T-helper 1 cell treated with Interleukin-12 subunit alpha and Interleukin-12 subunit beta and Interleukin-4 antibody, amounts not matched to agents 30 μg/mL and 1 μg/mL, for 36 hours (primary cell): ENCODE measurements at regions not wholly inside any gene's neighbourhood (a gene's known extent, or its start where the extent isn't known, plus 50 kb on each side); places are given as distances from the start of the nearest gene placed in this dataset.

ENCODE experiments used
- H3K27ac Mint-ChIP-seq: one replicate; pipeline ENCODE4 v1.8.0; 2021; ENCODE audit warnings: mild to moderate bottlenecking, mixed read lengths
- H3K27me3 Mint-ChIP-seq: one replicate; pipeline ENCODE4 v1.8.0; 2021; ENCODE audit warnings: low read depth, mixed read lengths
- H3K36me3 Mint-ChIP-seq: one replicate; pipeline ENCODE4 v1.8.0; 2021; ENCODE audit warnings: low read depth, mixed read lengths
- H3K4me1 Mint-ChIP-seq: one replicate; pipeline ENCODE4 v1.8.0; 2021; ENCODE audit warnings: low read depth, mixed read lengths
- H3K4me3 Mint-ChIP-seq: one replicate; pipeline ENCODE4 v1.8.0; 2021; ENCODE audit warnings: mild to moderate bottlenecking, moderate library complexity, mixed read lengths
- H3K9me3 Mint-ChIP-seq: one replicate; pipeline ENCODE4 v1.8.0; 2021; ENCODE audit warnings: mixed read lengths

DNA sequence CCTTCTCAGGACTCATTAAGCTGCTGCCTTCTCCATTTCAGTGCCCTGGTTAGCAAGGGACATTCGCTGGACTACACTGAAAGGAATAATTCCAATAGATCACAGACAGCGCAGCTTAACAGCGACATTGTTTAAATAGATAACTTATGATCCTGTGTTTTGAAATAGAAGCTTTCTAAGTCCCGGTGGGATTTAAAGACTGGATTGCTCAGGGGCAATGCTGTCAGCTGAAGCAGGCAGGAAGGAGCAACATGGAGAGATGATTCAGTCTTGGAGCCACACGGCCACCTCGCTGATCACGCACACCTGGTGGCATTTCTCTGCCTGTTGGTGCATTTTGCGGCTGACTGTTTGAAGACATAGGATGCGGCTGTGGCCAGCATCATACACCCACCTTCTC is 292.0 kb downstream of the FOXL1 start:
- no peaks in the 10 kb centered on the region for H3K27me3 Mint-ChIP-seq
- no peaks in the 10 kb centered on the region for H3K4me1 Mint-ChIP-seq
- H3K9me3 Mint-ChIP-seq: no peaks in the 10 kb centered on the region
- H3K27ac Mint-ChIP-seq: no peak overlapping the region
- H3K4me3 Mint-ChIP-seq: no peak overlapping the region
- H3K36me3 Mint-ChIP-seq: no peaks in the 10 kb centered on the region

- no peaks in the 10 kb centered on the region for H3K36me3 Mint-ChIP-seq
- no peaks in the 10 kb centered on the region for H3K9me3 Mint-ChIP-seq
- H3K27me3 Mint-ChIP-seq: peaks cover 10% of the 10 kb centered on the region
- H3K4me3 Mint-ChIP-seq: no peak overlapping the region
- no peak overlapping the region for H3K27ac Mint-ChIP-seq
- no peaks in the 10 kb centered on the region for H3K4me1 Mint-ChIP-seq
These were observed 293.8 kb downstream of the FOXL1 start for GRCh38 chr16:86872131-86872530.

GRCh38 chr16:86872833-86873232 is 294.5 kb downstream of the FOXL1 start:
- no peak overlapping the region for H3K4me3 Mint-ChIP-seq
- H3K4me1 Mint-ChIP-seq: no peaks in the 10 kb centered on the region
- H3K27ac Mint-ChIP-seq: no peak overlapping the region
- H3K9me3 Mint-ChIP-seq: no peaks in the 10 kb centered on the region
- peaks cover 17% of the 10 kb centered on the region for H3K27me3 Mint-ChIP-seq
- no peaks in the 10 kb centered on the region for H3K36me3 Mint-ChIP-seq

- Mint-ChIP-seq H3K36me3 (no peaks in the 10 kb centered on the region), H3K9me3 (no peaks in the 10 kb centered on the region), H3K27ac (no peak overlapping the region), H3K27me3 (peaks cover 30% of the 10 kb centered on the region), H3K4me1 (no peaks in the 10 kb centered on the region), H3K4me3 (no peak overlapping the region)
These were observed 295.8 kb downstream of the FOXL1 start for GRCh38 chr16:86874141-86874540.

DNA sequence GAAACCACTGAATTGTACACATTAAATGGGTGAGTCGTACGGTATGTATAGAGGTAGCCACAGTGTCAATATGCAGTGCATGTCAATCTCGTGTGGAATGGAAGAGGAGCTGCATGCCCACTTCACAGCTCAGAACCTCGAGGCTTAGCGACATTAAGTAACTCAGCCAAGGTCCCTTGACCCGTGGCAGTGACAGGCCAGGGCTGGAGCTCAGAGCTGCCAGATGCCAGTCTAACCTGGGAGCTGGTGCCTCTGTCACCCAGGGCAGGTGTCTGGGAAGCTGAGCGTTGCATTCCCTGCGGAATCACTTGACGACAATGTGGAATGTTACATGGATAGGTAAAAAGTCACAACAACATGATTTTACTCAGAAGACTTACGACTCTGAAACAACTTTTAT is 298.1 kb downstream of the FOXL1 start:
- H3K4me1 Mint-ChIP-seq: no peaks in the 10 kb centered on the region
- H3K27me3 Mint-ChIP-seq: peaks cover 38% of the 10 kb centered on the region
- no peak overlapping the region for H3K27ac Mint-ChIP-seq
- H3K36me3 Mint-ChIP-seq: no peaks in the 10 kb centered on the region
- H3K9me3 Mint-ChIP-seq: no peaks in the 10 kb centered on the region
- no peak overlapping the region for H3K4me3 Mint-ChIP-seq

- Mint-ChIP-seq H3K27ac (no peak overlapping the region), H3K27me3 (peaks cover 38% of the 10 kb centered on the region), H3K4me3 (no peak overlapping the region), H3K9me3 (no peaks in the 10 kb centered on the region), H3K4me1 (no peaks in the 10 kb centered on the region), H3K36me3 (no peaks in the 10 kb centered on the region)
These were observed 298.8 kb downstream of the FOXL1 start for GRCh38 chr16:86877108-86877507.

GRCh38 chr16:86877835-86878234 is 299.5 kb downstream of the FOXL1 start:
- peaks cover 38% of the 10 kb centered on the region for H3K27me3 Mint-ChIP-seq
- no peaks in the 10 kb centered on the region for H3K4me1 Mint-ChIP-seq
- no peak overlapping the region for H3K4me3 Mint-ChIP-seq
- H3K36me3 Mint-ChIP-seq: no peaks in the 10 kb centered on the region
- H3K9me3 Mint-ChIP-seq: no peaks in the 10 kb centered on the region
- no peak overlapping the region for H3K27ac Mint-ChIP-seq

GRCh38 chr16:86878236-86879080 is 300.1 kb downstream of the FOXL1 start:
- H3K4me3 Mint-ChIP-seq: no peak overlapping the region
- no peaks in the 10 kb centered on the region for H3K36me3 Mint-ChIP-seq
- H3K9me3 Mint-ChIP-seq: no peaks in the 10 kb centered on the region
- H3K4me1 Mint-ChIP-seq: no peaks in the 10 kb centered on the region
- no peak overlapping the region for H3K27ac Mint-ChIP-seq
- peaks cover 38% of the 10 kb centered on the region for H3K27me3 Mint-ChIP-seq

DNA sequence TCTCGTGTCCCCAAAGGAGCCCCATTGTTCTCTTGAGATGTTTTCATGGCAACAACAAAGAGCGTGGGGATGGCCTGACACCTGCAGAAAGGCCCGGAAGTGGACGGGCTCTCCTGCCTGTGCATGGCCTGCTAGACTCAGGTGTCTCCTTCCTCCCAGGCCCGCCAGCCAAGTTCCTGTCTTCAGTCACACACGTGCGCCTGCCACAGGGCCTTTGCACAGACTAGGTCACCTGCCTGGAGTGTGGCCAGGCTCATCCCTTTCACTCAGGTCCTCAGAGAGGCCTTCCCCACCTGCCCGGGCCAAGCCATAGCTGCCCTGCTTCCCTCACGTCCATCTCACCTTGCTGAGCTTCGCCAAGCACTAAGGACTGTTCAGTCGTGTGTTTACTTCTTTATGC is 300.9 kb downstream of the FOXL1 start:
- Mint-ChIP-seq H3K9me3 (no peaks in the 10 kb centered on the region), H3K4me3 (no peak overlapping the region)

GRCh38 chr16:86880316-86881117 is 302.2 kb downstream of the FOXL1 start:
- Mint-ChIP-seq H3K9me3 (no peaks in the 10 kb centered on the region), H3K4me1 (no peaks in the 10 kb centered on the region), H3K4me3 (no peak overlapping the region), H3K36me3 (no peaks in the 10 kb centered on the region), H3K27me3 (peaks cover 38% of the 10 kb centered on the region), H3K27ac (no peak overlapping the region)

More for the DNA sequence above, 300.9 kb downstream of the FOXL1 start:
- H3K27ac Mint-ChIP-seq: no peak overlapping the region
- H3K27me3 Mint-ChIP-seq: peaks cover 38% of the 10 kb centered on the region
- H3K36me3 Mint-ChIP-seq: no peaks in the 10 kb centered on the region
- H3K4me1 Mint-ChIP-seq: no peaks in the 10 kb centered on the region

- H3K27me3 Mint-ChIP-seq: peaks cover 34% of the 10 kb centered on the region
These were observed 302.8 kb downstream of the FOXL1 start for GRCh38 chr16:86881118-86881510.

GRCh38 chr16:86881861-86882273 is 303.5 kb downstream of the FOXL1 start:
- Mint-ChIP-seq H3K4me1 (no peaks in the 10 kb centered on the region), H3K4me3 (no peak overlapping the region), H3K36me3 (no peaks in the 10 kb centered on the region), H3K27ac (no peak overlapping the region), H3K27me3 (peaks cover 30% of the 10 kb centered on the region), H3K9me3 (no peaks in the 10 kb centered on the region)

More at GRCh38 chr16:86881118-86881510, 302.8 kb downstream of the FOXL1 start:
- no peaks in the 10 kb centered on the region for H3K36me3 Mint-ChIP-seq
- H3K4me1 Mint-ChIP-seq: no peaks in the 10 kb centered on the region
- no peak overlapping the region for H3K27ac Mint-ChIP-seq
- H3K4me3 Mint-ChIP-seq: no peak overlapping the region
- no peaks in the 10 kb centered on the region for H3K9me3 Mint-ChIP-seq

- no peak overlapping the region for H3K27ac Mint-ChIP-seq
- H3K27me3 Mint-ChIP-seq: peaks cover 21% of the 10 kb centered on the region
- no peaks in the 10 kb centered on the region for H3K9me3 Mint-ChIP-seq
- no peaks in the 10 kb centered on the region for H3K4me1 Mint-ChIP-seq
- H3K4me3 Mint-ChIP-seq: no peak overlapping the region
- H3K36me3 Mint-ChIP-seq: no peaks in the 10 kb centered on the region
These were observed 304.4 kb downstream of the FOXL1 start for GRCh38 chr16:86882586-86883280.

DNA sequence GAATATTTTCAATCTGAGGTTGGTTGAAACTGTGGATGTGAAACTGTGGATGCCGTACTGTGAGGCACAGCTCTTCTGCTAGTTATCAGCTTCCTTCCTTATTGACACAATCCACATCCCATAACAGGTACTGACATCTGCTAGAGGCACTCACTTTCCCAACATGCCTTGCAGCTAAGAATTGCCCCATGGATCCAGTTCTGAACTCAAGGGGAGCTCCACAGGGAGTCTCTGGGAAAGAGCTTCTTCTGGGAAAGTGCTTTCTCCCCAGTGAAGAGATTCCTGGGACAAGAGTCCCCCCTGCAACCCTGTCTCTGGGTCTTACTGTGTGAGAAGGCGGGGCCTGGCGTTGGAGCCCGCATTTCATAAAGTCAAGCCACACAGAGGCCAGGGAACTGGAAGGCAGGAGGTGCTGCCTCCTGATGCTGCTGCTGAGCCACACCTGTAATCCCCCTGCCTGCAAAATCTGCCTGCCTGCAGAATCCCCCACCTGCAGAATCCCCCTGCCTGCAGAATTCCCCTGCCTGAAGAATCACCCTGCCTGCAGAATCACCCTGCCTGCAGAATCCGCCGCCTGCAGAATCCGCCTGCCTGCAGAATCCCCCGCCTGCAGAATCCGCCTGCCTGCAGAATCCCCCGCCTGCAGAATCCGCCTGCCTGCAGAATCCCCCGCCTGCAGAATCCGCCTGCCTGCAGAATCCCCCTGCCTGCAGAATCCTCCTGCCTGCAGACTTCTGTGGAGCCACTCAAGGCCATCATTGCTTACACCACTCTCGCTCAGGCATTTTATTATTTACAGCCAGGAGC is 305.4 kb downstream of the FOXL1 start:
- H3K27me3 Mint-ChIP-seq: peaks cover 11% of the 10 kb centered on the region
- no peaks in the 10 kb centered on the region for H3K4me1 Mint-ChIP-seq
- no peaks in the 10 kb centered on the region for H3K9me3 Mint-ChIP-seq
- H3K27ac Mint-ChIP-seq: no peak overlapping the region
- no peaks in the 10 kb centered on the region for H3K36me3 Mint-ChIP-seq
- H3K4me3 Mint-ChIP-seq: no peak overlapping the region
